NCI-H2107 treated with DMSO at 0.1 percent for 48 hours (cell line): ENCODE measurements at regions not wholly inside any gene's neighbourhood (a gene's known extent, or its start where the extent isn't known, plus 50 kb on each side); places are given as distances from the start of the nearest gene placed in this dataset.

ENCODE experiments used
- DNase-seq: peaks from one replicate; lab custom pipeline; 2025; ENCODE audit not compliant: unreplicated experiment; lab: John Stamatoyannopoulos, UW

DNA sequence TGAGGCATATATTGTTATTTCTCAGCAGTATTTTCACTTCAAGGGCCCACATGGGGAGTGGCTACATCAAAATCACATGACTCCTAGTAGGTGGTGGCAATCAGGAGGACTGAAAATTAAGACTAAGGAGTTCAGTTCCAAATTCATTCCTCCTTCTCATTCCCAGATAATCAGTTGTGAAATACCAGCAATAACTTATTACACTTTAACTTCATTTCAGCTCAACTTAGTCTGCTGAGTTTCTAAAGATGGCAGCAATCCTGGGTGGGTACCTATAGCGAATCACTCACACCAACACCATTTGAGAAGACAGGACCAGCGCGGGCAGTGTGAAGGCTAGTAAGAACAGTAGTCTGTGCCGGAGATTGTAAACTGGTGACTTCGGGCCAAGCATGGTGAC, 63.9 kb upstream of the SLC10A2 start:
- no peak for DNase-seq
